ENCODE measurements at regions not wholly inside any gene's neighbourhood (a gene's known extent, or its start where the extent isn't known, plus 50 kb on each side); places are given as distances from the start of the nearest gene placed in this dataset.

DNA sequence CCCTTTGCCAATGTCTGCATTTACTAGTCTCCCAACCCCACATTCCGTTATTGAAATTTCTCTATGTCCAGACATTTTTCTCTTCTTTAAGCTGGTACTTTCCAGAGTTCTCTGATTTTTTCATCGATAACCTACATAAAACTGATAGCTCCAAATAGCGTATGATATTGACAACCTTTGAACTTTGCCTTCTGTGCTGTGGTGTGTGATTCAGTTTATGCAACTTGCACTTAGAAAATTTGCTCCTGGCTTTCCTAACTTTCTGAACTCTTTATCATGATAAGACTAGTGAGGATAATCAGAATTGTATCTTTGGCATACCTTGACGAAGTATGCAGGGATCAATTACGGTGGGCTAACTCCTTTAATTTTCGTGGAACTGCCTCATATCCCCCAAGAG, 1261.3 kb downstream of the SI start:
- intact Hi-C loops (cut with micrococcal nuclease), result no loop called here
- H3K27me3 ChIP-seq (ENCODE audit: low read depth), result no peaks in the 10 kb centered on the region
- DNase-seq, result no peak
- TF ChIP-seq CTCF (IDR thresholded peaks at IDR 0.05; ENCODE audit: borderline replicate concordance), result no peak
- no peaks in the 10 kb centered on the region for H3K4me1 ChIP-seq
- H3K27ac ChIP-seq (replicated peaks), result no peak overlapping the region
- no peaks in the 10 kb centered on the region for H3K36me3 ChIP-seq
- H3K4me3 ChIP-seq, result no peak overlapping the region
- H3K9me3 ChIP-seq (replicated peaks), result peaks cover 24% of the 10 kb centered on the region

GRCh38 chr3:163813935-163814334, 1264.4 kb downstream of the SI start:
- no peaks in the 10 kb centered on the region for H3K36me3 ChIP-seq
- peaks cover 36% of the 10 kb centered on the region for H3K9me3 ChIP-seq (replicated peaks)
- TF ChIP-seq CTCF (IDR thresholded peaks at IDR 0.05; ENCODE audit: borderline replicate concordance), result no peak
- no peak overlapping the region for H3K4me3 ChIP-seq
- no peaks in the 10 kb centered on the region for H3K4me1 ChIP-seq
- intact Hi-C loops (cut with micrococcal nuclease), result no loop called here
- no peak for DNase-seq
- no peaks in the 10 kb centered on the region for H3K27me3 ChIP-seq (ENCODE audit: low read depth)
- H3K27ac ChIP-seq (replicated peaks), result no peak overlapping the region

GRCh38 chr3:163812006-163812405, 1266.3 kb downstream of the SI start:
- TF ChIP-seq CTCF (IDR thresholded peaks at IDR 0.05; ENCODE audit: borderline replicate concordance), result no peak
- intact Hi-C loops (cut with micrococcal nuclease), result no loop called here
- peaks cover 35% of the 10 kb centered on the region for H3K9me3 ChIP-seq (replicated peaks)

GRCh38 chr3:163809540-163809993, 1268.7 kb downstream of the SI start:
- Histone ChIP-seq H3K4me1 (no peaks in the 10 kb centered on the region), H3K36me3 (no peaks in the 10 kb centered on the region), H3K27ac (replicated peaks) (no peak overlapping the region), H3K4me3 (no peak overlapping the region), H3K27me3 (ENCODE audit: low read depth) (no peaks in the 10 kb centered on the region), H3K9me3 (replicated peaks) (peaks cover 21% of the 10 kb centered on the region)
- intact Hi-C loops (cut with micrococcal nuclease), result no loop called here
- DNase-seq, result no peak
- no peak for TF ChIP-seq CTCF (IDR thresholded peaks at IDR 0.05; ENCODE audit: borderline replicate concordance)

More at GRCh38 chr3:163812006-163812405, 1266.3 kb downstream of the SI start:
- Histone ChIP-seq H3K4me3 (no peak overlapping the region), H3K36me3 (no peaks in the 10 kb centered on the region), H3K27ac (replicated peaks) (no peak overlapping the region), H3K27me3 (ENCODE audit: low read depth) (no peaks in the 10 kb centered on the region), H3K4me1 (no peaks in the 10 kb centered on the region)
- DNase-seq, result no peak

DNA sequence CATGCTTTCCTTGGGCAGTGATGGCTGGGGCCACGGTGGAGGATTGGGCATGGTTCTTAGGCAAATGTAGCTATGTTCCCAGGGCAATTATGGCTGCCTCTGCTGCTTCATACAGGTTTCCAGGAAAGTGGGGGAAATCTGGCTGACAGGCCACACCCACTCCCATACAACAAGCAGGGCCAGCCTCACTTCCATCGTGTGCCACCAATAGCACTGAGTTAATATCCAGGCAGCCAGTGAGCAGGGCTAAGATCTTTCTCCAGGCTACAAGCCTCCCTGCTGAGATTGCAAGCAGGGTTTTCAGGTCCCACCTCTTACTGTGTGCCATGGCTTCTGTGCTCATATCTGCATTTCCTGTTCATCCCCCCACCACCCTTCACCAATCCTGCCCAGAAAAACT, 1291.9 kb downstream of the SI start:
- H3K36me3 ChIP-seq, result no peaks in the 10 kb centered on the region
- H3K4me1 ChIP-seq, result no peaks in the 10 kb centered on the region
- no peak for DNase-seq
- intact Hi-C loops (cut with micrococcal nuclease), result no loop called here
- H3K4me3 ChIP-seq, result no peak overlapping the region
- H3K9me3 ChIP-seq (replicated peaks), result peaks cover 21% of the 10 kb centered on the region
- H3K27ac ChIP-seq (replicated peaks), result no peak overlapping the region
- no peaks in the 10 kb centered on the region for H3K27me3 ChIP-seq (ENCODE audit: low read depth)
- no peak for TF ChIP-seq CTCF (IDR thresholded peaks at IDR 0.05; ENCODE audit: borderline replicate concordance)

DNA sequence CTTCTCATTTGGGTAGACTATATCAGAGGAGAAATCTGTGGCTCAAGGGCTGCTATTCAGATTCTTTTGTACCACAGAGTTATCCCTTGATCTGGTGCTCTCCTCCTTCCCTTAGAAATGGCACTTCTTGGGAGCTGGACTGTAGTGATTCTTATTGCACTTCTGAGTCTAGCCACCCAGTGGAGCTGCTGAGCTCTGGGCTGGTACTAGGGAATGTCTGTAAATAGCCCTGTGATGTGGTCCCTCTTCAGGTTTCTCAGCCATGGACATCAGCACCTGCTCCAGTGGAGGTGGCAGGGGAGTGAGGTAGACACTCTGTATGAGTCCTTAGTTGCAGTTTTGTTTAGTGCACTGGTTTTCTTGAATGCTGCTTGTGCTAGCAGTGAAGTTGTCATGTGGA, 1292.6 kb downstream of the SI start:
- no peak overlapping the region for H3K27ac ChIP-seq (replicated peaks)
- no peak overlapping the region for H3K4me3 ChIP-seq
- intact Hi-C loops (cut with micrococcal nuclease), result no loop called here

More for the DNA sequence above, 1292.6 kb downstream of the SI start:
- Histone ChIP-seq H3K27me3 (ENCODE audit: low read depth) (no peaks in the 10 kb centered on the region), H3K9me3 (replicated peaks) (peaks cover 17% of the 10 kb centered on the region), H3K4me1 (no peaks in the 10 kb centered on the region), H3K36me3 (no peaks in the 10 kb centered on the region)
- no peak for TF ChIP-seq CTCF (IDR thresholded peaks at IDR 0.05; ENCODE audit: borderline replicate concordance)
- no peak for DNase-seq
